ENCODE measurements at regions not wholly inside any gene's neighbourhood (a gene's known extent, or its start where the extent isn't known, plus 50 kb on each side); places are given as distances from the start of the nearest gene placed in this dataset.
"Not testable (repeated sequence)": the region's sequence is repeated elsewhere in the genome, so short reads cannot be mapped to it uniquely, and the experiment has no call there.

GRCh38 chr14:43729143-43729542 lies 777.9 kb downstream of the FSCB start:
- no peak for DNase-seq (ENCODE audit: low read depth in 2 of 2)

GRCh38 chr14:43706900-43707299 lies 800.2 kb downstream of the FSCB start:
- no peak for DNase-seq (ENCODE audit: low read depth in 2 of 2)

- DNase-seq (ENCODE audit: low read depth in 2 of 2), result not testable (repeated sequence)
These were observed 808.4 kb downstream of the FSCB start for GRCh38 chr14:43698561-43699284.

- no peak for DNase-seq (ENCODE audit: low read depth in 2 of 2)
These were observed 810.1 kb downstream of the FSCB start for GRCh38 chr14:43697003-43697402.

GRCh38 chr14:43692706-43693105 lies 814.4 kb downstream of the FSCB start:
- no peak for DNase-seq (ENCODE audit: low read depth in 2 of 2)

- DNase-seq (ENCODE audit: low read depth in 2 of 2), result no peak
These were observed 819.2 kb downstream of the FSCB start for GRCh38 chr14:43687921-43688320.

- no peak for DNase-seq (ENCODE audit: low read depth in 2 of 2)
These were observed 829.5 kb downstream of the FSCB start for GRCh38 chr14:43677581-43677980.

GRCh38 chr14:43674273-43674672 lies 832.8 kb downstream of the FSCB start:
- DNase-seq (ENCODE audit: low read depth in 2 of 2), result no peak

GRCh38 chr14:43671716-43672485 lies 835.2 kb downstream of the FSCB start:
- DNase-seq (ENCODE audit: low read depth in 2 of 2), result no peak

- no peak for DNase-seq (ENCODE audit: low read depth in 2 of 2)
These were observed 837.7 kb downstream of the FSCB start for GRCh38 chr14:43669355-43669754.

GRCh38 chr14:43665570-43666267 lies 841.4 kb downstream of the FSCB start:
- no peak for DNase-seq (ENCODE audit: low read depth in 2 of 2)

- not testable (repeated sequence) for DNase-seq (ENCODE audit: low read depth in 2 of 2)
These were observed 851.9 kb downstream of the FSCB start for GRCh38 chr14:43655194-43655593.

GRCh38 chr14:43651896-43652295 lies 855.2 kb downstream of the FSCB start:
- no peak for DNase-seq (ENCODE audit: low read depth in 2 of 2)

- no peak for DNase-seq (ENCODE audit: low read depth in 2 of 2)
These were observed 855.8 kb downstream of the FSCB start for GRCh38 chr14:43651185-43651787.

- DNase-seq (ENCODE audit: low read depth in 2 of 2), result no peak
These were observed 857.6 kb downstream of the FSCB start for GRCh38 chr14:43649508-43649907.

GRCh38 chr14:43647302-43647701 lies 859.8 kb downstream of the FSCB start:
- no peak for DNase-seq (ENCODE audit: low read depth in 2 of 2)

GRCh38 chr14:43640718-43641267 lies 866.3 kb downstream of the FSCB start:
- DNase-seq (ENCODE audit: low read depth in 2 of 2), result no peak

GRCh38 chr14:43625294-43625693 lies 881.8 kb downstream of the FSCB start:
- no peak for DNase-seq (ENCODE audit: low read depth in 2 of 2)

- DNase-seq (ENCODE audit: low read depth in 2 of 2), result no peak
These were observed 885.8 kb downstream of the FSCB start for GRCh38 chr14:43621282-43621681.

GRCh38 chr14:43595096-43595772 lies 911.8 kb downstream of the FSCB start:
- no peak for DNase-seq (ENCODE audit: low read depth in 2 of 2)

- DNase-seq (ENCODE audit: low read depth in 2 of 2), result no peak
These were observed 915.3 kb downstream of the FSCB start for GRCh38 chr14:43591776-43592175.

All from dermis microvascular lymphatic vessel endothelial cell (primary cell).